WTC11 (cell line): ENCODE measurements at regions not wholly inside any gene's neighbourhood (a gene's known extent, or its start where the extent isn't known, plus 50 kb on each side); places are given as distances from the start of the nearest gene placed in this dataset.

Source experiments
- ATAC-seq: fragments of 200-7000 bp; cut with Tn5 transposase; 2 replicates; pipeline ENCODE4 v1.10.0; 2021; ENCODE audit warnings: mild to moderate bottlenecking, moderate library complexity
- CTCF ChIA-PET: fragments of 300-600 bp; sonication (Branson Sonifier 250); formaldehyde crosslinking; loops from one replicate; lab custom pipeline; 2021; ENCODE audit warnings: antibody characterized with exemption; lab: Charles Lee
- POLR2A ChIA-PET: fragments of 350-600 bp; sonication (Branson Sonifier 250); formaldehyde crosslinking; loops from one replicate; lab custom pipeline; 2021; ENCODE audit warnings: antibody characterized with exemption; lab: Charles Lee
- DNase-seq: peaks from one replicate; pipeline ENCODE4 v3.0.0; 2021; ENCODE audit warnings: low spot score
- H3K27ac Mint-ChIP-seq: 2 replicates; pipeline ENCODE4 v1.8.0; 2021; ENCODE audit warnings: mixed read lengths
- H3K27me3 Mint-ChIP-seq: 2 replicates; pipeline ENCODE4 v1.8.0; 2021; ENCODE audit warnings: low read depth, mild to moderate bottlenecking, moderate library complexity, mixed read lengths
- H3K36me3 Mint-ChIP-seq: 2 replicates; pipeline ENCODE4 v1.8.0; 2021; ENCODE audit warnings: mixed read lengths
- H3K4me1 Mint-ChIP-seq: 2 replicates; pipeline ENCODE4 v1.8.0; 2022; ENCODE audit warnings: mixed read lengths
- H3K4me3 Mint-ChIP-seq: 2 replicates; pipeline ENCODE4 v1.8.0; 2021; ENCODE audit warnings: mild to moderate bottlenecking, moderate library complexity, mixed read lengths
- H3K9me3 Mint-ChIP-seq: 2 replicates; pipeline ENCODE4 v1.8.0; 2021; ENCODE audit warnings: mixed read lengths
- ATF1 ChIP-seq: sonication (generic); formaldehyde crosslinking; IDR thresholded peaks from 2 replicates; pipeline ENCODE4 v1.8.1; 2023; ENCODE audit warnings: mild to moderate bottlenecking, moderate library complexity, missing genetic modification reagents
- HMGA2 ChIP-seq: fragments of 250-450 bp; sonication (Bioruptor Pico); IDR thresholded peaks from 2 replicates; pipeline ENCODE4 v1.4.0; 2021; ENCODE audit warnings: mild to moderate bottlenecking, moderate library complexity
- IRF2 ChIP-seq: sonication (generic); formaldehyde crosslinking; IDR thresholded peaks from 2 replicates; pipeline ENCODE4 v1.8.0; 2022; ENCODE audit warnings: low read depth, missing genetic modification reagents, borderline replicate concordance
- MXD4 ChIP-seq: fragments of 250-450 bp; sonication (Bioruptor Pico); IDR thresholded peaks from 2 replicates; pipeline ENCODE4 v1.8.0; 2021; ENCODE audit warnings: mild to moderate bottlenecking, moderate library complexity, borderline replicate concordance
- SOX15 ChIP-seq: fragments of 250-450 bp; sonication (Bioruptor Pico); IDR thresholded peaks from 2 replicates; pipeline ENCODE4 v1.9.0; 2021; ENCODE audit warnings: mild to moderate bottlenecking
- TEAD1 ChIP-seq: sonication (generic); formaldehyde crosslinking; IDR thresholded peaks from 2 replicates; pipeline ENCODE4 v1.8.0; 2022; ENCODE audit warnings: mild to moderate bottlenecking, missing genetic modification reagents
- ZBTB21 ChIP-seq: sonication (generic); formaldehyde crosslinking; IDR thresholded peaks from 2 replicates; pipeline ENCODE4 v1.8.1; 2023; ENCODE audit warnings: mild to moderate bottlenecking, missing genetic modification reagents, borderline replicate concordance
- ZNF219 ChIP-seq: sonication (generic); formaldehyde crosslinking; IDR thresholded peaks from 2 replicates; pipeline ENCODE4 v1.8.0; 2023; ENCODE audit warnings: missing genetic modification reagents, mild to moderate bottlenecking, borderline replicate concordance
- TF ChIP-seq, protein P1 (sequence below): sonication (generic); formaldehyde crosslinking; IDR thresholded peaks from 2 replicates; pipeline ENCODE4 v1.8.1; 2023; ENCODE audit warnings: mild to moderate bottlenecking, missing genetic modification reagents, moderate library complexity
- TF ChIP-seq, protein P2 (sequence below): sonication (generic); formaldehyde crosslinking; IDR thresholded peaks from 2 replicates; pipeline ENCODE4 v1.8.1; 2022; ENCODE audit warnings: low read depth, missing genetic modification reagents, borderline replicate concordance
- TF ChIP-seq, protein P3 (sequence below): sonication (generic); formaldehyde crosslinking; IDR thresholded peaks from 2 replicates; pipeline ENCODE4 v1.8.0; 2023; ENCODE audit warnings: missing genetic modification reagents
- TF ChIP-seq, protein P4 (sequence below): sonication (generic); formaldehyde crosslinking; IDR thresholded peaks from 2 replicates; pipeline ENCODE4 v1.8.1; 2023; ENCODE audit warnings: mild to moderate bottlenecking, missing genetic modification reagents, borderline replicate concordance
- TF ChIP-seq, protein P5 (sequence below): fragments of 250-450 bp; sonication (Bioruptor Pico); IDR thresholded peaks from 2 replicates; pipeline ENCODE4 v1.9.0; 2021; ENCODE audit warnings: mild to moderate bottlenecking, borderline replicate concordance
- TF ChIP-seq, protein P6 (sequence below): sonication (generic); formaldehyde crosslinking; IDR thresholded peaks from 2 replicates; pipeline ENCODE4 v1.8.0; 2022; ENCODE audit warnings: mild to moderate bottlenecking, missing genetic modification reagents

DNA sequence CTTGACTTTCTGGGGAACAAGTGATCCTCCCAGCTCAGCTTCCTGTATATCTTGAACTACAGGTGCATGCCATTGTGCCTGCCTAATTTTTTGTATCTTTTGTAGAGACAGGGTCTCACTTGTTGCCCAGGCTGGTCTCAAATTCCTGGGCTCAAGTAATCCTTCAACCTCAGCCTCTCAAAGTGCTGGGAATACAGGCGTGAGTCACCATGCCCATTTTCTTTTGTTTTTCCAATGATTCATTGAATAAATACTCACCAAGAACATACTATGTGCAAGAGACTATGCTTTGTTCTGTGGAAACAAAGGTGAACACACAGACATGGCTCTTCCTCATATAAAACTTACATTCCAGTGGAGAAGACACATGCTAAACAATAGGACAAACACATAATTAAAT lies 407.8 kb upstream of the DAB1 start (continued):
- TF ChIP-seq, protein P1, sequence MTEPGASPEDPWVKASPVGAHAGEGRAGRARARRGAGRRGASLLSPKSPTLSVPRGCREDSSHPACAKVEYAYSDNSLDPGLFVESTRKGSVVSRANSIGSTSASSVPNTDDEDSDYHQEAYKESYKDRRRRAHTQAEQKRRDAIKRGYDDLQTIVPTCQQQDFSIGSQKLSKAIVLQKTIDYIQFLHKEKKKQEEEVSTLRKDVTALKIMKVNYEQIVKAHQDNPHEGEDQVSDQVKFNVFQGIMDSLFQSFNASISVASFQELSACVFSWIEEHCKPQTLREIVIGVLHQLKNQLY = no peak
- TF ChIP-seq, protein P2, sequence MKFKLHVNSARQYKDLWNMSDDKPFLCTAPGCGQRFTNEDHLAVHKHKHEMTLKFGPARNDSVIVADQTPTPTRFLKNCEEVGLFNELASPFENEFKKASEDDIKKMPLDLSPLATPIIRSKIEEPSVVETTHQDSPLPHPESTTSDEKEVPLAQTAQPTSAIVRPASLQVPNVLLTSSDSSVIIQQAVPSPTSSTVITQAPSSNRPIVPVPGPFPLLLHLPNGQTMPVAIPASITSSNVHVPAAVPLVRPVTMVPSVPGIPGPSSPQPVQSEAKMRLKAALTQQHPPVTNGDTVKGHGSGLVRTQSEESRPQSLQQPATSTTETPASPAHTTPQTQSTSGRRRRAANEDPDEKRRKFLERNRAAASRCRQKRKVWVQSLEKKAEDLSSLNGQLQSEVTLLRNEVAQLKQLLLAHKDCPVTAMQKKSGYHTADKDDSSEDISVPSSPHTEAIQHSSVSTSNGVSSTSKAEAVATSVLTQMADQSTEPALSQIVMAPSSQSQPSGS = no peak
- TF ChIP-seq ZBTB21 (CRISPR knock-in tag) (no peak), HMGA2 (CRISPR knock-in tag) (no peak), SOX15 (CRISPR knock-in tag) (no peak)
- TF ChIP-seq, protein P3, sequence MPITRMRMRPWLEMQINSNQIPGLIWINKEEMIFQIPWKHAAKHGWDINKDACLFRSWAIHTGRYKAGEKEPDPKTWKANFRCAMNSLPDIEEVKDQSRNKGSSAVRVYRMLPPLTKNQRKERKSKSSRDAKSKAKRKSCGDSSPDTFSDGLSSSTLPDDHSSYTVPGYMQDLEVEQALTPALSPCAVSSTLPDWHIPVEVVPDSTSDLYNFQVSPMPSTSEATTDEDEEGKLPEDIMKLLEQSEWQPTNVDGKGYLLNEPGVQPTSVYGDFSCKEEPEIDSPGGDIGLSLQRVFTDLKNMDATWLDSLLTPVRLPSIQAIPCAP (CRISPR knock-in tag) = no peak
- TF ChIP-seq, protein P4, sequence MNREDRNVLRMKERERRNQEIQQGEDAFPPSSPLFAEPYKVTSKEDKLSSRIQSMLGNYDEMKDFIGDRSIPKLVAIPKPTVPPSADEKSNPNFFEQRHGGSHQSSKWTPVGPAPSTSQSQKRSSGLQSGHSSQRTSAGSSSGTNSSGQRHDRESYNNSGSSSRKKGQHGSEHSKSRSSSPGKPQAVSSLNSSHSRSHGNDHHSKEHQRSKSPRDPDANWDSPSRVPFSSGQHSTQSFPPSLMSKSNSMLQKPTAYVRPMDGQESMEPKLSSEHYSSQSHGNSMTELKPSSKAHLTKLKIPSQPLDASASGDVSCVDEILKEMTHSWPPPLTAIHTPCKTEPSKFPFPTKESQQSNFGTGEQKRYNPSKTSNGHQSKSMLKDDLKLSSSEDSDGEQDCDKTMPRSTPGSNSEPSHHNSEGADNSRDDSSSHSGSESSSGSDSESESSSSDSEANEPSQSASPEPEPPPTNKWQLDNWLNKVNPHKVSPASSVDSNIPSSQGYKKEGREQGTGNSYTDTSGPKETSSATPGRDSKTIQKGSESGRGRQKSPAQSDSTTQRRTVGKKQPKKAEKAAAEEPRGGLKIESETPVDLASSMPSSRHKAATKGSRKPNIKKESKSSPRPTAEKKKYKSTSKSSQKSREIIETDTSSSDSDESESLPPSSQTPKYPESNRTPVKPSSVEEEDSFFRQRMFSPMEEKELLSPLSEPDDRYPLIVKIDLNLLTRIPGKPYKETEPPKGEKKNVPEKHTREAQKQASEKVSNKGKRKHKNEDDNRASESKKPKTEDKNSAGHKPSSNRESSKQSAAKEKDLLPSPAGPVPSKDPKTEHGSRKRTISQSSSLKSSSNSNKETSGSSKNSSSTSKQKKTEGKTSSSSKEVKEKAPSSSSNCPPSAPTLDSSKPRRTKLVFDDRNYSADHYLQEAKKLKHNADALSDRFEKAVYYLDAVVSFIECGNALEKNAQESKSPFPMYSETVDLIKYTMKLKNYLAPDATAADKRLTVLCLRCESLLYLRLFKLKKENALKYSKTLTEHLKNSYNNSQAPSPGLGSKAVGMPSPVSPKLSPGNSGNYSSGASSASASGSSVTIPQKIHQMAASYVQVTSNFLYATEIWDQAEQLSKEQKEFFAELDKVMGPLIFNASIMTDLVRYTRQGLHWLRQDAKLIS (CRISPR knock-in tag) = no peak

DNA sequence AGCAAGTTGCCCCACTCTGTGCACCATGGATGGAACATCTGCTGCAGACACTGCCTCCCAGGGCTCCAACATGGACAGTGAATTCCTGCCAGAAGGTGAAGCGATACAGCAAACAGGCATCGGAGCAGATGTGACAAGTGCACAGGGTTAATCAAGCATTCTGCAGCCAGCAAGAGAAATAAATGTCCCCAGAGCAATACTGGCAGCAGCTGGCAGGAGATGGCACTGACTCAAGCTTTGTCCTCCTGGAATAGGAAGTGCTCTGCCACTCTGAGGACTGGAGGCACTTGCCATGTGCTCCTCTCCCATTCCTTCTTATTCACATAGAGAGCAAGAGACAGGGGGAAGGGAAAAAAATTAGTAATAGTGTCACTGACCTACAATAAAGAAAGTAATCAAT lies 402.7 kb upstream of the DAB1 start:
- H3K27ac Mint-ChIP-seq = no peak overlapping the region

More for the DNA sequence above, 402.7 kb upstream of the DAB1 start:
- ATAC-seq (no peak), DNase-seq (no peak)
- no peaks in the 10 kb centered on the region for H3K36me3 Mint-ChIP-seq
- H3K27me3 Mint-ChIP-seq = no peaks in the 10 kb centered on the region
- H3K9me3 Mint-ChIP-seq = 0 out of 2 replicates have a peak, but pooled peaks cover 3% of the 10 kb centered on the region
- ChIA-PET CTCF (no interaction called here), POLR2A (no interaction called here)
- H3K4me1 Mint-ChIP-seq = peaks cover under 1% of the 10 kb centered on the region; the same call in 1 of the 2 replicates
- no peak for TF ChIP-seq ZNF219
- TF ChIP-seq, protein P5, sequence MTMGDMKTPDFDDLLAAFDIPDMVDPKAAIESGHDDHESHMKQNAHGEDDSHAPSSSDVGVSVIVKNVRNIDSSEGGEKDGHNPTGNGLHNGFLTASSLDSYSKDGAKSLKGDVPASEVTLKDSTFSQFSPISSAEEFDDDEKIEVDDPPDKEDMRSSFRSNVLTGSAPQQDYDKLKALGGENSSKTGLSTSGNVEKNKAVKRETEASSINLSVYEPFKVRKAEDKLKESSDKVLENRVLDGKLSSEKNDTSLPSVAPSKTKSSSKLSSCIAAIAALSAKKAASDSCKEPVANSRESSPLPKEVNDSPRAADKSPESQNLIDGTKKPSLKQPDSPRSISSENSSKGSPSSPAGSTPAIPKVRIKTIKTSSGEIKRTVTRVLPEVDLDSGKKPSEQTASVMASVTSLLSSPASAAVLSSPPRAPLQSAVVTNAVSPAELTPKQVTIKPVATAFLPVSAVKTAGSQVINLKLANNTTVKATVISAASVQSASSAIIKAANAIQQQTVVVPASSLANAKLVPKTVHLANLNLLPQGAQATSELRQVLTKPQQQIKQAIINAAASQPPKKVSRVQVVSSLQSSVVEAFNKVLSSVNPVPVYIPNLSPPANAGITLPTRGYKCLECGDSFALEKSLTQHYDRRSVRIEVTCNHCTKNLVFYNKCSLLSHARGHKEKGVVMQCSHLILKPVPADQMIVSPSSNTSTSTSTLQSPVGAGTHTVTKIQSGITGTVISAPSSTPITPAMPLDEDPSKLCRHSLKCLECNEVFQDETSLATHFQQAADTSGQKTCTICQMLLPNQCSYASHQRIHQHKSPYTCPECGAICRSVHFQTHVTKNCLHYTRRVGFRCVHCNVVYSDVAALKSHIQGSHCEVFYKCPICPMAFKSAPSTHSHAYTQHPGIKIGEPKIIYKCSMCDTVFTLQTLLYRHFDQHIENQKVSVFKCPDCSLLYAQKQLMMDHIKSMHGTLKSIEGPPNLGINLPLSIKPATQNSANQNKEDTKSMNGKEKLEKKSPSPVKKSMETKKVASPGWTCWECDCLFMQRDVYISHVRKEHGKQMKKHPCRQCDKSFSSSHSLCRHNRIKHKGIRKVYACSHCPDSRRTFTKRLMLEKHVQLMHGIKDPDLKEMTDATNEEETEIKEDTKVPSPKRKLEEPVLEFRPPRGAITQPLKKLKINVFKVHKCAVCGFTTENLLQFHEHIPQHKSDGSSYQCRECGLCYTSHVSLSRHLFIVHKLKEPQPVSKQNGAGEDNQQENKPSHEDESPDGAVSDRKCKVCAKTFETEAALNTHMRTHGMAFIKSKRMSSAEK (CRISPR knock-in tag) = no peak
- TF ChIP-seq TEAD1 (CRISPR knock-in tag) = no peak
- no peak for TF ChIP-seq SOX15 (CRISPR knock-in tag)
- TF ChIP-seq, protein P6, sequence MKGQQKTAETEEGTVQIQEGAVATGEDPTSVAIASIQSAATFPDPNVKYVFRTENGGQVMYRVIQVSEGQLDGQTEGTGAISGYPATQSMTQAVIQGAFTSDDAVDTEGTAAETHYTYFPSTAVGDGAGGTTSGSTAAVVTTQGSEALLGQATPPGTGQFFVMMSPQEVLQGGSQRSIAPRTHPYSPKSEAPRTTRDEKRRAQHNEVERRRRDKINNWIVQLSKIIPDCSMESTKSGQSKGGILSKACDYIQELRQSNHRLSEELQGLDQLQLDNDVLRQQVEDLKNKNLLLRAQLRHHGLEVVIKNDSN (CRISPR knock-in tag) = no peak
- TF ChIP-seq MXD4 (CRISPR knock-in tag) = no peak
- no peak for TF ChIP-seq IRF2
- no peak for TF ChIP-seq ATF1 (CRISPR knock-in tag)
- no peak overlapping the region for H3K4me3 Mint-ChIP-seq
